OCI-LY7 (cell line): ENCODE measurements at regions not wholly inside any gene's neighbourhood (a gene's known extent, or its start where the extent isn't known, plus 50 kb on each side); places are given as distances from the start of the nearest gene placed in this dataset.

ENCODE experiments used
- CTCF ChIP-seq: fragments of 200-600 bp; sonication (generic); conservative IDR thresholded peaks from 2 replicates; pipeline ENCODE4 v1.5.1; 2014; ENCODE audit warnings: mild to moderate bottlenecking, antibody characterized with exemption, low read length, moderate library complexity, mixed read lengths
- EZH2phosphoT487 ChIP-seq: fragments of 200-600 bp; sonication (generic); IDR thresholded peaks from 2 replicates; pipeline ENCODE4 v1.6.1; 2018; ENCODE audit warnings: low read depth, borderline replicate concordance, mild to moderate bottlenecking, mixed run types, antibody characterized with exemption, low read length, moderate library complexity, mixed read lengths

- TF ChIP-seq CTCF (no peak), EZH2phosphoT487 (no peak)
Observed at GRCh38 chr4:167717495-167717894, 374.8 kb upstream of the ANXA10 start.
